ENCODE measurements at regions not wholly inside any gene's neighbourhood (a gene's known extent, or its start where the extent isn't known, plus 50 kb on each side); places are given as distances from the start of the nearest gene placed in this dataset.
"Not testable (repeated sequence)": the region's sequence is repeated elsewhere in the genome, so short reads cannot be mapped to it uniquely, and the experiment has no call there.

DNA sequence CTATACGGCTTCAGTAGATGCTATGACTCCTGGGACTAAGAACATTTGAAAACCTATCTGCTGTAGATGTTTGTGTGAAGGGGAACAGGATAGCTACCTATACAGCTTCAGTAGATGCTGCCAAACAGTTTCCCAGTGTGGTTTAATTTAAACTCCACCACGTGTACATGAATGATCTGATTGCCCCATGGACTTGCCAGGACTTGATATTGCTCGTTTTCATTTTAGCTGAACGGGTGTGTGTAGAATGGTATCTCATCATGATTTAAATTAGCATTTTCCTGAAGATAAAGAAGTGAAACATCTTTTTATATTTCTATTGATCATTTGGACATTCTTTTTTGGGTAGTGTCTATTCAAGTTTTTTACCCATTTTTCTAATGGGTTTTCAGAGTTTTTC lies 77.8 kb upstream of the PIP4K2A start:
- DNase-seq (ENCODE audit: low spot score in 2 of 2) (no peak), ATAC-seq (no peak)
- Mint-ChIP-seq H3K9me3 (no peaks in the 10 kb centered on the region), H3K36me3 (no peaks in the 10 kb centered on the region), H3K27ac (no peak overlapping the region)

DNA sequence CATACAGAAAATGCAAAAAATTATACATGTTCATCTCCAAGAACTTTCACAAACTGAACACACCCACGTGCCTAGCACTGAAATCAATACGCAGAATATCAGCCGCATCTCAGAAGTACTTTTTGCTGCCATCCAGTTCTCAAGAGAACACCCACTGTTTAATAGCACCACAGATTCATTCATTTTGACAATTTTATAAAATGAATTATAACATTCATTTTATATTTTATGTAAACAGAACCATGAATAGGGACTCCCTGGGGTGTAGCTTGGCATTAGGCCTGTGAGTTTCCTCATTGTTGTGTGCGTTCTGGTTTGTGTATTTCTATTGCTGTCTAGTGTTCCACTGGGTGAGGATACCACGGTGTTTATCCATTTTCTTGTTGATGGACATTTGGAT lies 77.3 kb upstream of the PIP4K2A start:
- ATAC-seq (no peak), DNase-seq (ENCODE audit: low spot score in 2 of 2) (no peak)
- Mint-ChIP-seq H3K36me3 (no peaks in the 10 kb centered on the region), H3K27ac (no peak overlapping the region), H3K9me3 (no peaks in the 10 kb centered on the region)

DNA sequence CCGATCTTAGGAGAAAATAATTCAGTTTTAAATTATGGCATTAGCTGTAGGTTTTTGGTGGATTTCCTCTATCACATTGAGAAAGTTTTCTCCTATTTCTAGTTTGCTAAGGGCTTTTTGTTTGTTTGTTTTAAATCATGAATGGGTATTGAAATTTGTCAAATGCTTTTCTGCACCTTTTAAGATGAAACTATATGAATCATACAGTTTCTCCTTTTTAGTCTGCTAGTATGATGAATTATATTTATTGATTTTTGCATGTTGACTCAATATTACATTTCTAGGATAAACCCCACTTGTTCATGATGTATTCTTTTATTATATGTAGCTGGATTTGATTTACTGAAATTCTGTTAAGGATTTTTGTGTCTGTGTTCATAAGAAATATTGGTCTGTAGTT lies 70.3 kb upstream of the PIP4K2A start:
- H3K9me3 Mint-ChIP-seq: no peaks in the 10 kb centered on the region
- ATAC-seq (peak in 1 of 2 donors; percentile 56), DNase-seq (ENCODE audit: low spot score in 2 of 2) (no peak)
- H3K36me3 Mint-ChIP-seq: no peaks in the 10 kb centered on the region
- H3K27ac Mint-ChIP-seq: no peak overlapping the region

DNA sequence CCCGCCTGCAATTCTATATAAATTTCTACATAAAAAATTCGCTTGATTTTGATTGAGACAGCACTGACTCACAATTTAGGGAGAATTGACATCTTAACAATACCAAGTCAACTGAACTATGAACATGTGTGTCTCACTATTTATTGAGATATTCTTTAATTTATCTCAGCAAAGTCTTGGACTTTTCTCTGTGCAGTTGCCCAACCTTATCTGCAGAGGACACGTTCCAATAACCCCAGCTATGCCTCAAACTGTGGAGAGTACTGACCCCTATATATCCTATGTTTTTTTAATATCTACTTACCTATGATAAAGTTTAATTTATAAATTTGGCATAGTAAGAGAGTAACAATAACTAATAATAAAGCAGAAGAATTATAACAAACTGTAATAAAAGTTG lies 69.4 kb upstream of the PIP4K2A start:
- Mint-ChIP-seq H3K36me3 (no peaks in the 10 kb centered on the region), H3K27ac (no peak overlapping the region), H3K9me3 (peaks cover 0 to 4% of the 10 kb centered on the region in 2 donors)
- DNase-seq (ENCODE audit: low spot score in 2 of 2) (no peak), ATAC-seq (no peak)

GRCh38 chr10:22780474-22780885 lies 66.1 kb upstream of the PIP4K2A start:
- H3K27ac Mint-ChIP-seq: no peak overlapping the region
- H3K9me3 Mint-ChIP-seq: peaks cover 4 to 12% of the 10 kb centered on the region in 2 donors
- H3K36me3 Mint-ChIP-seq: peaks cover 9 to 10% of the 10 kb centered on the region in 2 donors
- ATAC-seq (no peak), DNase-seq (ENCODE audit: low spot score in 2 of 2) (no peak)

- DNase-seq (ENCODE audit: low spot score in 2 of 2): no peak
- Mint-ChIP-seq H3K27ac (no peak overlapping the region), H3K9me3 (peaks cover 4 to 12% of the 10 kb centered on the region in 2 donors), H3K36me3 (peaks cover 9 to 10% of the 10 kb centered on the region in 2 donors)
- ATAC-seq: no peak
These were observed 65.1 kb upstream of the PIP4K2A start for GRCh38 chr10:22779331-22780019.

- DNase-seq (ENCODE audit: low spot score in 2 of 2): no peak
- peaks cover 4 to 17% of the 10 kb centered on the region in 2 donors for H3K9me3 Mint-ChIP-seq
- ATAC-seq: no peak
- no peak overlapping the region for H3K27ac Mint-ChIP-seq
- peaks cover 14 to 16% of the 10 kb centered on the region in 2 donors for H3K36me3 Mint-ChIP-seq
These were observed 59.7 kb upstream of the PIP4K2A start for GRCh38 chr10:22774102-22774501.

DNA sequence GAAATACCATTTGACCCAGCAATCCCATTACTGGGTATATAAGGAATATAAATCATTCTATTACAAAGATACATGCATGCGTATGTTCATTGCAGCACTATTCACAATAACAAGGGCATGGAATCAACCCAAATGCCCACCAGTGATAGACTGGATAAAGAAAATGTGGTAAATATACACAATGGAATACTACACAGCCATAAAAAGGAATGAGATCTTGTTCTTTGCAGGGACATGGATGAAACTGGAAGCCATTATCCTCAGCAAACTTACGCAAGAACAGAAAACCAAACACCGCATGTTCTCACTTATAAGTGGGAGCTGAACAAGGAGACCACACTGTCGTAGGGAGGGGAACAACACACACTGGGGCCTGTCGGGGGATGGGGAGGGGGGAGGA lies 57.3 kb upstream of the PIP4K2A start:
- peaks cover 10 to 16% of the 10 kb centered on the region in 2 donors for H3K36me3 Mint-ChIP-seq
- H3K27ac Mint-ChIP-seq, ATAC-seq: not testable (repeated sequence)

GRCh38 chr10:22770270-22770669 lies 55.9 kb upstream of the PIP4K2A start:
- H3K36me3 Mint-ChIP-seq: peaks cover 6 to 12% of the 10 kb centered on the region in 2 donors
- no peak overlapping the region for H3K27ac Mint-ChIP-seq
- DNase-seq (ENCODE audit: low spot score in 2 of 2): no peak
- peaks cover 4 to 5% of the 10 kb centered on the region in 2 donors for H3K9me3 Mint-ChIP-seq
- no peak for ATAC-seq

More for the DNA sequence above, 57.3 kb upstream of the PIP4K2A start:
- DNase-seq (ENCODE audit: low spot score in 2 of 2); H3K9me3 Mint-ChIP-seq: not testable (repeated sequence)

DNA sequence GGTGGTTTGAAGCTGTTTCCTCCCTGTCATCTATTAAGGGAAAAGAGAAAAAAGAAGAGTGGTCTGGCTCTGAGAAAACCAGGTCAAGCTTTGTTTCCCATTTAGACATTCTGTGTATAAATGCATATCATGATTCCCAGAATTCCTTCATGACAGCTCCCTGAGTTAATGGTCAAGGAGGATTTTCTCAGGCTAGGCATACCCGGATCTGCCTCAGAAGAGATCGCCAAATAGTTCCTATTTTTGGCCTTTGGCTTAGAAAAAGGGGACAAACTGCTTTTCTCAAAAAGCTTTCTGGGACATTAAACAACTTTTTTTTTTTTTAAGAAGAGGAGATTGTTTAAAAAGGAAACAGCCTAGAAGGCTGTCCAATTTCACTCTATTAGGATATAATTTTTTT lies 53.5 kb upstream of the PIP4K2A start:
- H3K9me3 Mint-ChIP-seq: peaks cover 4 to 5% of the 10 kb centered on the region in 2 donors
- no peak overlapping the region for H3K27ac Mint-ChIP-seq
- H3K36me3 Mint-ChIP-seq: peaks cover 6 to 12% of the 10 kb centered on the region in 2 donors
- DNase-seq (ENCODE audit: low spot score in 2 of 2): no peak
- no peak for ATAC-seq

DNA sequence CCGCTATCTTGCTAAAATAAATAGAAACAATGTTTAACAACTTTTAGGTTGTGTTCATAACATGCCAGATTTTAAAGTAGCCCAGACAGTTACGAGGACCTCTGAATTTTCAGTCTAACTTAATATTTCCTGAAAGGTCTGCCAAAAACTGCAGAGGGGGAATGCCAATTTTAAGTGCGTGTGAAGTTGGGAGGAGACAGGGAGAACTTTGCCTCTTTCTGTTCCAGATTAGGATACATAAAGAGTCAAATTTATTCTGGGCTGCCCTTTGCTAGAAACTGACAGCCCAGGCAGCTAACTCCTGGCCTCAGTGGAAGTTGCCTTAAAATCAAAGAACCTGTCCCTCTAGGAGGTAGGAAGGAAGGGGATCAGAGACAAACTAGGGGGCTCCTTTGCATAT lies 52.3 kb upstream of the PIP4K2A start:
- H3K36me3 Mint-ChIP-seq: peaks cover 6 to 12% of the 10 kb centered on the region in 2 donors
- no peak for ATAC-seq
- DNase-seq (ENCODE audit: low spot score in 2 of 2): no peak

DNA sequence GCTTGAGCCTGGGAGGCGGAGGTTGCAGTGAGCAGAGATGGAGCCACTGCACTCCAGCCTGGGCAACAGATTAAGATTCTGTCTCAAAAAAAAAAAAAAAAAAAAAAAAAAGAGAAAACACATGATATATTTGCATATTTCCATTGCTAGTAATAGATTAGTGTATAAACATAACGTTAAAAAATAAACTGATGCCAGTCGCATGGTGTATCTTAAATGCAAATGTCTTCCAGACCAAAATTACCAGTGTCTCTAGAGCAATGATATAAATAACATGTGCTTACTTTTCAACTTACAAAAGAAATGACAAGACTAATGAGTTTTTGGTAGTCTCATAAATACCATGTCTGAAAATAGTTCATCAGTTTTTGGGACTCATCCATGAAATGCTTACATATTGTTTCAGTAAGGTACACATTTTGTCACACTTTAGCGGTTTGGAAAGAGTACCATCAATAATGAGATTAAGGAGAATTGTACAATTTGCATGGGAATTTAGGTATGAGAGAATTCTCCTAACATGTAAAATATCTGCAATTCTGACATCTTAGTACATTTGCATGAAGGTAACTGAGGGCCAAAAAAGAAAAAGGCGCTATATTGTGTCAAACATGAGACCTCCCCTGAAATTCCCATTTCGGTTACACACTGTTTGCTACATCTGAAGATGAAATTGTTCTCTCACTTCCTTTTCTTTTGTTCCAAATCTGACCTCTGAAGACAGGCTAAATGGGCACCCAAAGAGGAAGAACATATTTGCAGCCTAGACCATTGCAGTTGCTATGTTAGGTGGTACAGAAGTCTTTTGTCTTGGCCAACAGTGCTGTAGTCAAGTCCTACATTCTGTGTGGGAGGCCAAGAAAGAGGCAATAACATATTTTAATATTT lies 51.5 kb upstream of the PIP4K2A start:
- ATAC-seq (no peak), DNase-seq (ENCODE audit: low spot score in 2 of 2) (no peak)
- no peak overlapping the region for H3K27ac Mint-ChIP-seq
- peaks cover 6 to 12% of the 10 kb centered on the region in 2 donors for H3K36me3 Mint-ChIP-seq
- peaks cover 4 to 5% of the 10 kb centered on the region in 2 donors for H3K9me3 Mint-ChIP-seq

More for the DNA sequence above, 52.3 kb upstream of the PIP4K2A start:
- Mint-ChIP-seq H3K27ac (no peak overlapping the region), H3K9me3 (peaks cover 4 to 5% of the 10 kb centered on the region in 2 donors)

DNA sequence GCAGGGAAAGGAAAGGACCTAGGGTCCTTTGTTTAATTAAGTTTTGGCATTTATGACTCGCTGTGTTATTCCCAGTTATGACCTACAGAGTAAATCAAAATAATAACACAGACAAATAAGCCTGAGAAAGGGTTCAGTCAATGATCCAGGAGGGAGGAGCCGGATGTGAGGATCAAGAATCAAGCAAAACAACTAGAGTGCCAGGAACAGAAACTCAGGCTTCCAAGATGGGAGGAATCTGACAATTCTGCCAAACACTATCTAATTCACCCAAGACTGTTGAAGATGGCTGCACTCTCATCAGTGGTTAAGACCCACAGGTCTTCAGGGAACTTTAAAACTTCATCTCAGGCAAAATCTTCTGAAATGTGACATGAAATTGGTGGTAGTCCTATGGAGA lies 50.3 kb upstream of the PIP4K2A start:
- Mint-ChIP-seq H3K9me3 (peaks cover 0 to 4% of the 10 kb centered on the region in 2 donors), H3K27ac (no peak overlapping the region), H3K36me3 (peaks cover 0 to 7% of the 10 kb centered on the region in 2 donors)
- ATAC-seq (no peak), DNase-seq (ENCODE audit: low spot score in 2 of 2) (no peak)

All from activated naive CD4-positive, alpha-beta T cell treated with anti-CD3 and anti-CD28 coated beads, Interleukin-2, amount 50 U/mL, for 72 hours (primary cell).